Immature natural killer cell (primary cell): ENCODE measurements at regions not wholly inside any gene's neighbourhood (a gene's known extent, or its start where the extent isn't known, plus 50 kb on each side); places are given as distances from the start of the nearest gene placed in this dataset.
"Not testable (repeated sequence)": the region's sequence is repeated elsewhere in the genome, so short reads cannot be mapped to it uniquely, and the experiment has no call there.

Experiments
- DNase-seq, 3 donors: peaks; one replicate each; pipeline ENCODE4 v3.0.0; 2022; ENCODE audit warnings: mixed read lengths in 1 of 3
- H3K27ac Mint-ChIP-seq, 6 donors: one replicate each; pipeline ENCODE4 v1.8.0; 2020; ENCODE audit warnings: mixed read lengths in 6 of 6, mild to moderate bottlenecking in 5 of 6, inconsistent platforms in 4 of 6, moderate library complexity in 3 of 6
- H3K27me3 Mint-ChIP-seq, 3 donors: one replicate each; pipeline ENCODE4 v1.8.0; 2020 to 2021; ENCODE audit warnings: low read depth in 3 of 3, mild to moderate bottlenecking in 3 of 3, mixed read lengths in 3 of 3, moderate library complexity in 3 of 3, inconsistent platforms in 1 of 3
- H3K36me3 Mint-ChIP-seq, 3 donors: one replicate each; pipeline ENCODE4 v1.8.0; 2020; ENCODE audit warnings: mixed read lengths in 3 of 3, inconsistent platforms in 2 of 3, mild to moderate bottlenecking in 2 of 3
- H3K4me1 Mint-ChIP-seq, 2 donors: one replicate each; pipeline ENCODE4 v1.8.0; 2020; ENCODE audit warnings: inconsistent platforms in 2 of 2, mild to moderate bottlenecking in 2 of 2, mixed read lengths in 2 of 2, moderate library complexity in 1 of 2
- H3K4me3 Mint-ChIP-seq, 5 donors: one replicate each; pipeline ENCODE4 v1.8.0; 2020; ENCODE audit warnings: mild to moderate bottlenecking in 5 of 5, mixed read lengths in 5 of 5, inconsistent platforms in 3 of 5, moderate library complexity in 3 of 5
- H3K9me3 Mint-ChIP-seq, 6 donors: one replicate each; pipeline ENCODE4 v1.8.0; 2020; ENCODE audit warnings: mild to moderate bottlenecking in 6 of 6, mixed read lengths in 6 of 6, inconsistent platforms in 4 of 6, moderate library complexity in 3 of 6

DNA sequence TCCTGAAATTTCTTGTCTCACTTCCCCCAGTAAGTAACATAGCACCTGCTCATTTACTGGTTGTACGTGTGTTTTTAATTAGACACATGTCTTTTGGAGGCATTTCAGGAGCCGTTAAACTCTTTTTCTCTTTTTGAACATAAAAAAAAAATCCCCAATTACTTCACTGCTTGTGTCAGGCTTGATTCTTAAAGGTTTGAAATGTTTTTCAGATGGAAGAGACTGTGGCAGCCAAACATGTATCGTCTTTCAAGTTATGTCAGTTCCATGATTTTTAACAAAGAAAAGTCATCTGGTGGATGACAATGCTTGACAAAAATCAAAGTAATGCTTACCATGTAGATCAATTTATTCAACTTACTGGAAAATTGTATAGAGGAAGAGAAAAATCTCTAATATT is 585.8 kb downstream of the GATA3 start:
- Mint-ChIP-seq H3K4me1 (no peaks in the 10 kb centered on the region), H3K4me3 (no peak overlapping the region), H3K27ac (no peak overlapping the region), H3K9me3 (peaks cover 0 to 2% (median 0%) of the 10 kb centered on the region in 6 donors), H3K36me3 (no peaks in the 10 kb centered on the region), H3K27me3 (peaks cover 0 to 9% (median 0%) of the 10 kb centered on the region in 3 donors)
- no peak for DNase-seq

DNA sequence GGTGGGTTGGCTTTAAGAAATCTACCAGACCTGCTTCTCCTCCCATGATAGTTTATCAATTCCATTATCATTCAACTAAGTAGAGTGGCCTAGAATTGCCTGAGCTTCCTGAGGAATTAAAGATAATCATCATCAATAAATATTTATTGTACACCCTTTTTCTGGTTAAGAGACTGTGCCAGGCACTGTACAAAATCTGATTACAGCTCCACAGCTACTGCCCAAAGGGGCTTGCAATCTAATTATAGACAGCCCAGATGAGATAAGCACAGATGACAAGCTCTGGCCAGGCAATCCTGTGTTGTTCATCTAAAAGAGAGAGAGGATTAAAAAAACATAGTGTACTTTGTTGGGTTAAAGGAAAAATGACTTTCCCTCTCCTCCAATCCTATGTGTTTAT is 586.4 kb downstream of the GATA3 start:
- peaks cover 0 to 8% (median 0%) of the 10 kb centered on the region in 3 donors for H3K27me3 Mint-ChIP-seq
- DNase-seq: no peak
- no peak overlapping the region for H3K27ac Mint-ChIP-seq
- peaks cover 0 to 2% (median 0%) of the 10 kb centered on the region in 6 donors for H3K9me3 Mint-ChIP-seq
- no peaks in the 10 kb centered on the region for H3K4me1 Mint-ChIP-seq
- no peak overlapping the region for H3K4me3 Mint-ChIP-seq
- no peaks in the 10 kb centered on the region for H3K36me3 Mint-ChIP-seq

DNA sequence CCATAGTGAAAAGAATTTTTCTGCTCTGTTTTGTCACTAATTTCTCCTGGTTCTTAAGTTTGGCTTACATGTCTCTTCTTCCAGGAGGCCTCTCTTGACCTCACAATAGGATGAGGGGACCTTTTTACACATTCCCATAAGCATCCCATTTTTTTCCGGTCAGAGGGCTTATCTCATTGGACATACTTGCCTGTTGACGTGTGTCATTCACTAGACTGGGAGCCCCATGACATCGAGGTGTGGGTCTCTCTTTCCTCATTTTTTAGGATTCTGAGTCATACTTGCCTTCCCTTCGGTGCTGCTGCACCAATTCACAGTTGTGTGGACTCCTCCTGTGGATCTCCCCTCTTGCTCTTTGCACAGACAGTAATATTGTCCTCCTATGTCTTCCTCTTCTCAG is 601.8 kb downstream of the GATA3 start:
- Mint-ChIP-seq H3K36me3 (no peaks in the 10 kb centered on the region), H3K27me3 (peaks cover 0 to 9% (median 6%) of the 10 kb centered on the region in 3 donors), H3K27ac (no peak overlapping the region), H3K9me3 (no peaks in the 10 kb centered on the region), H3K4me3 (no peak overlapping the region), H3K4me1 (no peaks in the 10 kb centered on the region)
- DNase-seq: no peak

DNA sequence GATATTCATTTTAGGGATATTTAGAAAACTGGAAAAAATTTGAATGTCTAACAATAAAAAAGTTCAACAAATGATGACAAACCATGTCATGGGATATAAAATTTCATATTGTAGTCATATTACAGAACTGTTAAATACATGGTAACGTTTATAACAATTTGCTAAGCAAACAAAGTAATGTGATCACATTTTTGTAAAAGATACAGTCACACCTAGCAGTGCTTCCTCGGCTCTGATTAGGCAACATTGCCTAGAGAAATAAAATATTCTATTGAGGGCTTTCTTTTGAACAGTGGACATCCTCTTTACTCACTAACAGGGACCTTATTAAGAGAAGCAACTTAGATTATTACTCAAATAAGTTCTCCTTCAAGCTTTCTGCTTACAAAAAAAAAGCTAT is 605.5 kb downstream of the GATA3 start:
- no peaks in the 10 kb centered on the region for H3K36me3 Mint-ChIP-seq
- H3K4me1 Mint-ChIP-seq: no peaks in the 10 kb centered on the region
- no peaks in the 10 kb centered on the region for H3K9me3 Mint-ChIP-seq
- DNase-seq: no peak
- H3K27me3 Mint-ChIP-seq: peaks cover 0 to 11% (median 4%) of the 10 kb centered on the region in 3 donors
- no peak overlapping the region for H3K27ac Mint-ChIP-seq
- no peak overlapping the region for H3K4me3 Mint-ChIP-seq

DNA sequence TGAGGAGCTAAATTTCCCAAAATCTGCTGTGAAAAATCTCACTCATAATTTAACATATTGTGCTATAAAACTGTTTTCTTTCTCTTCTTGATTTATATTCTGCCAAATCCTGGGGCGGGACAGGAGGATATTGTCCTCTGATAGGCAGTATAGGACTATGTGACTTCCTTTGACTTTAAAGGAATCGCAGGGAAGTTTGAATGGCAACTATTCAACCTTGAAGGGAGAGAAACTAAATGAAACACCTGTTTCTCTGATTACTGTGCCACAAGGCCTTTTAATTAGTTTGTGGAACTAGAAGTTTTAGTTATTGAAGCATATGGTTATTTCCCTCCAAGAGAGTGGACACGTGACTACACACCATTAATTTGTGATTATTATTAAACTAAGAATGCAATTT is 607.4 kb downstream of the GATA3 start:
- no peak for DNase-seq
- peaks cover 0 to 14% (median 4%) of the 10 kb centered on the region in 3 donors for H3K27me3 Mint-ChIP-seq
- no peaks in the 10 kb centered on the region for H3K4me1 Mint-ChIP-seq
- no peaks in the 10 kb centered on the region for H3K36me3 Mint-ChIP-seq
- H3K4me3 Mint-ChIP-seq: no peak overlapping the region
- H3K27ac Mint-ChIP-seq: no peak overlapping the region
- peaks cover 0 to under 1% (median 0%) of the 10 kb centered on the region in 6 donors for H3K9me3 Mint-ChIP-seq

DNA sequence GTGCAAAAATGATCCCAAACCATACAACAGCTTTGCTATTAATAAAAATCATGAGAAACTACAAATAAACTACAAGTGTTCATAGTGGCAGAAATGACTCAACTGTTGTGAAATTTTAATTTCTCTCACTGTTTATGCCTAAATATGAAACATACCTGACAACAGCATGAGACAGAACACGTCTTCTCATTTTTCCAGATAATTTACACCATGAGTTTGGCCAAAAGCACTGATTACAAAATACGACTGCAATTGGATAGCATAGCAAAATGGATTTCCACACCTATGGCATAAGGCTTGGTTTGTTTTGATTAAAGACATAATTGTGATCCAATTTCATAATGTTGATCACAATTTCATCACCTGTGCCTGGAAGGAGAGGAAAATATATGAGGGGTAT is 608.6 kb downstream of the GATA3 start:
- Mint-ChIP-seq H3K4me3 (no peak overlapping the region), H3K27me3 (peaks cover 2 to 11% (median 4%) of the 10 kb centered on the region in 3 donors), H3K9me3 (peaks cover 0 to 5% (median 0%) of the 10 kb centered on the region in 6 donors), H3K27ac (no peak overlapping the region), H3K4me1 (no peaks in the 10 kb centered on the region), H3K36me3 (no peaks in the 10 kb centered on the region)
- no peak for DNase-seq

DNA sequence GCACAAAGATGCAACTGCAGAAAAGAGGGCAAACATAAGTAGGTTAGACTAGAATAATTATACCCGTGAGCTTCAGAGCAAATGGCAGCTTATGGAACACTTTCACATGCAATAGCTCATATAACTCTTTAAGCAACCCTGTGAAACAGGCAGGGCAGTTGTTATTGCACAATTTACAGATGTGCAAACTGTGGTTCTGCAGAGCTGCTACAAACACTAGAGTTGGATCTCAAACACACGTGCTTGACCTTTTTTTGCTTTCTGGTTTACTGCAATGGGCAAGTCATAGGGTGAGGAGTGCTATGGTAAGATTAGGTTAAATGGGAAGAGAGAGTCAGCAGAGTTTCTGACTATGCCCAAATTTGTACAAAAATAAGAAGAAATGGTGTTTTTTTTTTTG is 610.8 kb downstream of the GATA3 start:
- Mint-ChIP-seq H3K36me3 (no peaks in the 10 kb centered on the region), H3K27ac (no peak overlapping the region), H3K4me1 (no peaks in the 10 kb centered on the region), H3K27me3 (peaks cover 0 to 11% (median 2%) of the 10 kb centered on the region in 3 donors), H3K4me3 (no peak overlapping the region), H3K9me3 (peaks cover 0 to 5% (median 0%) of the 10 kb centered on the region in 6 donors)
- DNase-seq: no peak

DNA sequence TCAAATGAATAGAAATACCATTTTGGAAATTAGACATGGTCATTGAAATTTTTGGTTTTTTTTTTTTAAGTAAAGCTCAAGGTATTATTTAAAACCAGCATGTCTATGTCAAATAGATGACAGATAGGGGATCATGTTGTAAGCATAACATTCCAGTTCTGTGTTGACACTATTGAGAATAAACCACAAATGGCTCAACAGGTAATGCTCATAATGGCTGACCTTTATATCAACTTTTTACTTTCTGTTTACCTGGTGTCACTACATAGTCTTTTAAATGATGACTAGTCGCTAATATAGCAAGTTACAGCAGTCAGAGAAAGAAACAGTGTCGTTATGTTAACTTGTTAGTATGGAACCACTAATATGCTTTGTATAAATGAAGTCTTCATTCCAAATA is 616.0 kb downstream of the GATA3 start:
- no peaks in the 10 kb centered on the region for H3K4me1 Mint-ChIP-seq

DNA sequence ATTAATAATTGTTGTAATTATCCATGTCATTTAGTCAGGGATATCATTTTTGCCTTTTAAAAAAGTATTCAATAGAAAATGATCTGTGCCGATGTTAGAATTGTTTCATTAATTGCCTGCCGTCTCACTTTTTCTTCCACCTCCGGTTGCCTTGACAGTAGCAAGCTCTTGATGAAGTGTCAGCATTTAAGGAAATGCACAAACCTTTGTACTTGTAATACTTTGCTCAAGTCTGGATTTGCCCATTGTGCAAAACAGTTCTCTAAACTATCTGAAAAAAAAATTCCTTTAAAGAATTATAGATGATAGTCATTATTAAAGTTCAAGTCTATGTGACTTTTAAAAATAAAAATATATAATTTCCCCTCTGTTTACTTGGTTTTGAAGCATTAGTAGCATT is 619.7 kb downstream of the GATA3 start:
- Mint-ChIP-seq H3K27ac (no peak overlapping the region), H3K4me1 (no peaks in the 10 kb centered on the region), H3K27me3 (peaks cover 2 to 7% (median 2%) of the 10 kb centered on the region in 3 donors), H3K4me3 (no peak overlapping the region), H3K36me3 (no peaks in the 10 kb centered on the region), H3K9me3 (peaks cover 0 to 2% (median 0%) of the 10 kb centered on the region in 6 donors)
- no peak for DNase-seq

More for the DNA sequence above, 616.0 kb downstream of the GATA3 start:
- no peak for DNase-seq
- no peaks in the 10 kb centered on the region for H3K36me3 Mint-ChIP-seq
- no peak overlapping the region for H3K4me3 Mint-ChIP-seq
- peaks cover 0 to 5% (median 0%) of the 10 kb centered on the region in 6 donors for H3K9me3 Mint-ChIP-seq
- peaks cover 0 to 4% (median 3%) of the 10 kb centered on the region in 3 donors for H3K27me3 Mint-ChIP-seq
- no peak overlapping the region for H3K27ac Mint-ChIP-seq

DNA sequence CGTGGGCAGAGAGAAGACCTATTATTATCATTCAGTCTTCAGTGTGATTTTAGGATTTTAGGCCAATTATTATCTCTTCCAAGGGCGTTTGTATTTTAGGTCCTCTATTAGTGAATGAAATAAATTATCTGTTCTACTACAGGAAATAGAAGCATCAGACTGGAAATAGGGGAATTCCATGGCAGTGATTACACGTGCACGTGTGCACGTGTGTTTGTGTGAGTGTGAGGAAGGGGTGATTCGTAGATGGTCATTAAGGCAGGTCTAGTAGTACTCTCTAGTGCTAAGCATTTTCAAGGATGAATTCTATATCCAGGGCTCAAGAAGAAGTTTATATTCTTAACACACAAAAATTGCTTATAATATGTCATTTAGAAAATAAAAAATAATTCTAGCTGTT is 623.2 kb downstream of the GATA3 start:
- peaks cover 0 to 2% (median 0%) of the 10 kb centered on the region in 6 donors for H3K9me3 Mint-ChIP-seq
- H3K27ac Mint-ChIP-seq: no peak overlapping the region

DNA sequence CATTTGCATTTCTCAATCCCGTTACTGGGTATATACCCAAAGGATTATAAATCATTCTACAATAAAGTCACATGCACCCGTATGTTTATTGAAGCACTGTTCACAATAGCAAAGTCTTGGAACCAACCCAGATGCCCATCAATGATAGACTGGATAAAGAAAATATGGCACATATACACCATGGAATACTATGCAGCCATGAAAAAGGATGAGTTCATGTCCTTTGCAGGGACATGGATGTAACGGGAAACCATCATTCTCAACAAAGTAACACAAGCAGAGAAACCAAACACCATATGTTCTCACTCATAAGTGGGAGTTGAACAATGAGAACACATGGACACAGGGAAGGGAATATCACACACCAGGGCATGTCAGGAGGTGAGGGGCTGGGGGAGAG is 630.4 kb downstream of the GATA3 start:
- H3K27ac Mint-ChIP-seq, H3K9me3 Mint-ChIP-seq, H3K36me3 Mint-ChIP-seq, H3K27me3 Mint-ChIP-seq, DNase-seq, H3K4me3 Mint-ChIP-seq, H3K4me1 Mint-ChIP-seq: not testable (repeated sequence)

More for the DNA sequence above, 623.2 kb downstream of the GATA3 start:
- Mint-ChIP-seq H3K4me1 (no peaks in the 10 kb centered on the region), H3K4me3 (no peak overlapping the region), H3K27me3 (peaks cover 2 to 5% (median 2%) of the 10 kb centered on the region in 3 donors), H3K36me3 (no peaks in the 10 kb centered on the region)
- no peak for DNase-seq

DNA sequence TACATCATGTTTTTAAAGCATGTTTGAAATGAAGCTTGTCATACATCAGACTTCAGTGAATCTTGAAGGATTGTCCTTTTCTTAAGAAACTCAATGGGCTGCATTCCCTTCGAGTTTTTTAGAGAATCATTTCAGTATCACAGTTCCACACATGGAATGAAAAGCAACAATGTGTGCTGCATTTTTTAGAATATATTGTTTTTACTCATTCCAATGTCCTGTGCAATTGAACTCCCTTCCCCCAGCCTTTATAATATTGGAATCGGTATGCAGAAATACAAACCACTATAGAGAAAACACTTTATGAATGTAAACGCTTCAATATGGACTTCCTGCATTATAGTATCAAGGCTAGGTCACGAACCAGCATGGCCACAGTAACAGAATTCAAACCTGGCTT is 634.4 kb downstream of the GATA3 start:
- DNase-seq: no peak
- H3K36me3 Mint-ChIP-seq: no peaks in the 10 kb centered on the region
- peaks cover 0 to 17% (median 4%) of the 10 kb centered on the region in 3 donors for H3K27me3 Mint-ChIP-seq
- H3K4me1 Mint-ChIP-seq: no peaks in the 10 kb centered on the region
- no peak overlapping the region for H3K27ac Mint-ChIP-seq
- peaks cover 0 to 3% (median 1%) of the 10 kb centered on the region in 6 donors for H3K9me3 Mint-ChIP-seq
- H3K4me3 Mint-ChIP-seq: no peak overlapping the region

DNA sequence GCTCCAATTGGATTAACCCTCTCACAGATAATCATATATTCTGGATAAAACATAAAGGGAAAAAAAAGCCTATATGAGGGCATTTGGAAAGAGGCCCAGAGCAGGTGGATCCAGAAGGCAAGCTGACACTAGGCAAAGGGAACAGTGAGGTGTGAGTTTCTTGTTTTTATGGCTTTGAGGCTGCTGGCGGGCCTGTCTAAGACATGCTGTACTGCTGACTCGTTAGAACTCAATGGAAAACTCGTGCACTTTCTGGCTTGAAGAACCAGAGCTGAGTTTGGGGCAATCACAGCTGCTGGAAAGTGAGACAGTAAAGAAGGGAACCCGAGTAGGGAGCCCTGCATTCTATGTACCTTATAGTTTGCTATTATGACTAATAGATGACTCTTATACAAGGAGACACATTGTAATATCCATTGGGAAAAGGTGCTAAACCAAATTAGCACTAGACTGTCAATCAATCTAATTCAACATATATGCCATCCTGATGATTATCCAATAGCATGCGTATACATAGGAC is 637.1 kb downstream of the GATA3 start:
- Mint-ChIP-seq H3K4me3 (no peak overlapping the region), H3K9me3 (peaks cover 0 to 3% (median 0%) of the 10 kb centered on the region in 6 donors), H3K36me3 (no peaks in the 10 kb centered on the region), H3K27me3 (peaks cover 0 to 15% (median 5%) of the 10 kb centered on the region in 3 donors), H3K27ac (no peak overlapping the region), H3K4me1 (no peaks in the 10 kb centered on the region)
- DNase-seq: no peak

DNA sequence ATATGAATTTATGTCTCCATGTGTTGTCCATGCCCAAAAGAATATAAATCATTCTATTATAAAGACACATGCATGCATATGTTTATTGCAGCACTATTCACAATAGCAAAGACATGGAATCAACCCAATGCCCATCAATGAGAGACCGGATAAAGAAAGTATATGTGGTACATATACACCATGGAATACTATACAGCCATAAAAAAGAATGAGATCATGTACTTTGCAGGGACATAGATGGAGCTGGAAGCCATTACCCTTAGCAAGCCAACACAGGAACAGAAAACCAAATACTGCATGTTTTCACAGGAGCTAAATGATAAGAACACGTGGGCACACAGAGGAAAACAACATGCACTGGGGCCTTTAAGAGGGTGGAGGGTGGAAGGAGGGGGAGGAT is 639.1 kb downstream of the GATA3 start:
- H3K4me3 Mint-ChIP-seq, DNase-seq, H3K9me3 Mint-ChIP-seq, H3K27ac Mint-ChIP-seq, H3K4me1 Mint-ChIP-seq, H3K36me3 Mint-ChIP-seq: not testable (repeated sequence)
- peaks cover 0 to 15% (median 5%) of the 10 kb centered on the region in 3 donors for H3K27me3 Mint-ChIP-seq

DNA sequence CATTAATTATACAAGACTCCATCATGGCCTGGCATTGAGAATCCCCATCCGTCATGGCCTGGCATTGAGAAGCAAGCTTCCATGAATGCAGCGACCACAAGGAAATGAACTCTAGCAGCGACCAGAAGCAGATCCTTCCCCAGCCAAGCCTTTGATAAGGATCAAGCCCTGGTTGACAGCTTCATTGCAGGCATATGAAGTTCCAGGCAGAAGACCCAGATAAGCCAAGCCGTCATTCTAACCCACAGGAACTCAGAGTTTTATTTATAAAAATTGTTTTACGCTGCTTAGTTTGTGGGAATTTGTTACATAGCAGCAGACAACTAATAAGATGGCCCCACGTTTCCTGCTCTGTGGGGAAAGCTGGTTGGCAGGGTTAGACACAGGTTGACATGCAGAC is 642.3 kb downstream of the GATA3 start:
- DNase-seq: no peak
- Mint-ChIP-seq H3K36me3 (no peaks in the 10 kb centered on the region), H3K9me3 (peaks cover 0 to 3% (median 0%) of the 10 kb centered on the region in 6 donors), H3K27ac (no peak overlapping the region), H3K4me3 (no peak overlapping the region), H3K27me3 (peaks cover 0 to 11% (median 7%) of the 10 kb centered on the region in 3 donors), H3K4me1 (no peaks in the 10 kb centered on the region)
